ENCODE measurements at regions not wholly inside any gene's neighbourhood (a gene's known extent, or its start where the extent isn't known, plus 50 kb on each side); places are given as distances from the start of the nearest gene placed in this dataset.

DNA sequence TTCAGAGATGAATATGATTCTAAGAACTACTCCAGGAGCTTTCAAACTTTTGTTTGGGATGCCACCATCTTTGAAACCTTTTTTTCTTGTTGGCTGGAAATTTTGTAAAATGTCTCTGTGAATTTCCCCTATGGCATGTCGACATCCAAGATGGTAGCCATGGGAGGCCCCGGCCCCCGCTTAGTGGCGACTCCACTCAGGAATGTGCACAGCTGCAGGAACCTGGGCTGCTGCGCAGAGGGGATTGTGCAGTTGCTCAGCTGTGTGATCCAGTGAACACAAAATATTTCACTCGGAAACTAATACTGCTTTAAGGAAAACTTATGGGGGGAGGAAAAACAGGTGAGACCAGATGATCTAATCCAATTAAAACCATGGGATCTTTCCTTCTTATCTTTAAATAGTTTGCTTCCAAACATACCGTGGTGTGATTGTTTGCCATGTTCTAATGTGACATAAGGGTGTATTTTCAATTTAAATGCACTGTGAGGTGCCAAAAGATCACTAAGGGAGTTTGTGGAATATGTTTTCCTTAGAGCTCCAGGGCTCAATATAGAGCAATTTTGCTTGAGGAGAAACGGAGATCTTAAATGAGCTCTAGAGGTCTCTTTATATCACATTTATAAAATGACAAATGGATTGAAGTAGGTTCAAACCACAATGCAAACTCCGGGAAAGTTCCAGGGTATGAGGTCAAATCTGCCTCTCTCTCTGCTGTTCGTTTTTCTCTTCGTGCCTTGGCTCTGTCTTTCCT lies 497.7 kb downstream of the FGF9 start:
- TF ChIP-seq, protein P1, sequence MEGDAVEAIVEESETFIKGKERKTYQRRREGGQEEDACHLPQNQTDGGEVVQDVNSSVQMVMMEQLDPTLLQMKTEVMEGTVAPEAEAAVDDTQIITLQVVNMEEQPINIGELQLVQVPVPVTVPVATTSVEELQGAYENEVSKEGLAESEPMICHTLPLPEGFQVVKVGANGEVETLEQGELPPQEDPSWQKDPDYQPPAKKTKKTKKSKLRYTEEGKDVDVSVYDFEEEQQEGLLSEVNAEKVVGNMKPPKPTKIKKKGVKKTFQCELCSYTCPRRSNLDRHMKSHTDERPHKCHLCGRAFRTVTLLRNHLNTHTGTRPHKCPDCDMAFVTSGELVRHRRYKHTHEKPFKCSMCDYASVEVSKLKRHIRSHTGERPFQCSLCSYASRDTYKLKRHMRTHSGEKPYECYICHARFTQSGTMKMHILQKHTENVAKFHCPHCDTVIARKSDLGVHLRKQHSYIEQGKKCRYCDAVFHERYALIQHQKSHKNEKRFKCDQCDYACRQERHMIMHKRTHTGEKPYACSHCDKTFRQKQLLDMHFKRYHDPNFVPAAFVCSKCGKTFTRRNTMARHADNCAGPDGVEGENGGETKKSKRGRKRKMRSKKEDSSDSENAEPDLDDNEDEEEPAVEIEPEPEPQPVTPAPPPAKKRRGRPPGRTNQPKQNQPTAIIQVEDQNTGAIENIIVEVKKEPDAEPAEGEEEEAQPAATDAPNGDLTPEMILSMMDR (conservative IDR thresholded peaks at IDR 0.05; ENCODE audit: low read depth, low read length) = no peak
- no peak for TF ChIP-seq EZH2 (IDR thresholded peaks at IDR 0.05; ENCODE audit: low read length, unreplicated experiment)
